ENCODE measurements at regions not wholly inside any gene's neighbourhood (a gene's known extent, or its start where the extent isn't known, plus 50 kb on each side); places are given as distances from the start of the nearest gene placed in this dataset.

DNA sequence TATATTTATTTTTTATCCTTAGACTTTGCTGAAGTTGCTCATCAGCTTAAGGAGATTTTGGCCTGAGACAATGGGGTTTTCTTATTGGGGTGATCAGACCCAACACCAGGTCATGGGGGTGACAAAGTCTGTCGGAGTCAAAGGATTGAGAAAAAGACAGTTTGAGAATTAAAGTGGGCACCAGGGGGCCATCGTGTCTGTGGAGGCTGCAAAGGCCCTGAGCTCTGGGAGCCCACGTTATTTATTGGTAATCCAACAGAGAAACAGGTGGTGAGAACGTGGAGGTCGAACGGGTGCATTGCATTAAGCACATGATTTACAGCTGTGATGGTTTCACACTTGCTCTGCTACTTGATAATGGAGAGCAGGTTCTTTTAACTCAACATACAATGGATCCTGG lies 102.5 kb upstream of the CDH10 start:
- no peak for FAIRE-seq
- no peak for DNase-seq

GRCh38 chr5:24742334-24742733 lies 97.6 kb upstream of the CDH10 start:
- Histone ChIP-seq H3K27ac (ENCODE audit: low read depth in 1 of 3, low read length in 2 of 3) (no peak overlapping the region), H3K4me1 (ENCODE audit: control insufficient read depth in 3 of 3, insufficient read depth in 2 of 3, low read depth in 1 of 3, low read length in 2 of 3) (no peaks in the 10 kb centered on the region), H3K27me3 (ENCODE audit: control insufficient read depth in 3 of 3, insufficient read depth in 3 of 3, low read length in 3 of 3) (no peaks in the 10 kb centered on the region), H3K36me3 (ENCODE audit: control insufficient read depth in 3 of 3, insufficient read depth in 2 of 3, low read depth in 1 of 3, low read length in 3 of 3) (no peaks in the 10 kb centered on the region), H3K4me3 (ENCODE audit: low read depth in 1 of 3, low read length in 3 of 3) (no peak overlapping the region), H3K9me3 (ENCODE audit: control insufficient read depth in 2 of 2, insufficient read depth in 1 of 2, low read depth in 1 of 2, low read length in 1 of 2) (no peaks in the 10 kb centered on the region)
- no peak for DNase-seq
- no peak for FAIRE-seq
- WGBS, 3 donors: 85 to 95% (median 94%) methylated on average over 3 of the region's 3 CpGs

More for the DNA sequence above, 102.5 kb upstream of the CDH10 start:
- no peaks in the 10 kb centered on the region for H3K27me3 ChIP-seq (ENCODE audit: control insufficient read depth in 3 of 3, insufficient read depth in 3 of 3, low read length in 3 of 3)
- H3K27ac ChIP-seq (ENCODE audit: low read depth in 1 of 3, low read length in 2 of 3): no peak overlapping the region
- H3K4me1 ChIP-seq (ENCODE audit: control insufficient read depth in 3 of 3, insufficient read depth in 2 of 3, low read depth in 1 of 3, low read length in 2 of 3): no peaks in the 10 kb centered on the region
- H3K9me3 ChIP-seq (ENCODE audit: control insufficient read depth in 2 of 2, insufficient read depth in 1 of 2, low read depth in 1 of 2, low read length in 1 of 2): no peaks in the 10 kb centered on the region
- 64 to 67% (median 65%) methylated on average over 6 of the region's 6 CpGs for WGBS, 3 donors
- H3K36me3 ChIP-seq (ENCODE audit: control insufficient read depth in 3 of 3, insufficient read depth in 2 of 3, low read depth in 1 of 3, low read length in 3 of 3): no peaks in the 10 kb centered on the region
- no peak overlapping the region for H3K4me3 ChIP-seq (ENCODE audit: low read depth in 1 of 3, low read length in 3 of 3)

DNA sequence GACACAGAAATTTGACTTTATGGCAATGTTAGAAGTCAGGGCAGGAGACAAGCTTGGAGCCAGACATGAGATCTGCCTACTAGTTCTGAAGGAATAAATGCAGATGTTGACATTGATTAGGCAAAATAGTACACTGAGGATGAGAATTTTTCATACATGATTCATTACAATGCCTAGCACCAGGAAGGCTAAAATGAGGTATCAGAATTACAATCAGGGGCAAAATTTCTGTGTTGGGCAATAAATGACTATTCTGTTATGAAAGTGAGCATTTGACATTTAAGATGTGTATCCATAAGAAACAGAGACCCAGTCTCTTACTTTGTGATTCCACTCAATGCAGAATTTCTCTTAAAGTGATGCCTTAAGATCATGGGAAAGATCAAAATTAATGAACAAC lies 92.4 kb upstream of the CDH10 start:
- Histone ChIP-seq H3K27ac (ENCODE audit: low read depth in 1 of 3, low read length in 2 of 3) (no peak overlapping the region), H3K9me3 (ENCODE audit: control insufficient read depth in 2 of 2, insufficient read depth in 1 of 2, low read depth in 1 of 2, low read length in 1 of 2) (no peaks in the 10 kb centered on the region), H3K36me3 (ENCODE audit: control insufficient read depth in 3 of 3, insufficient read depth in 2 of 3, low read depth in 1 of 3, low read length in 3 of 3) (no peaks in the 10 kb centered on the region), H3K4me3 (ENCODE audit: low read depth in 1 of 3, low read length in 3 of 3) (no peak overlapping the region), H3K27me3 (ENCODE audit: control insufficient read depth in 3 of 3, insufficient read depth in 3 of 3, low read length in 3 of 3) (no peaks in the 10 kb centered on the region), H3K4me1 (ENCODE audit: control insufficient read depth in 3 of 3, insufficient read depth in 2 of 3, low read depth in 1 of 3, low read length in 2 of 3) (no peaks in the 10 kb centered on the region)
- FAIRE-seq: no peak
- no peak for DNase-seq

- WGBS, 3 donors: 72 to 82% (median 73%) methylated on average over 7 of the region's 7 CpGs
- no peak for DNase-seq
- no peaks in the 10 kb centered on the region for H3K27me3 ChIP-seq (ENCODE audit: control insufficient read depth in 3 of 3, insufficient read depth in 3 of 3, low read length in 3 of 3)
- H3K27ac ChIP-seq (ENCODE audit: low read depth in 1 of 3, low read length in 2 of 3): no peak overlapping the region
- no peak overlapping the region for H3K4me3 ChIP-seq (ENCODE audit: low read depth in 1 of 3, low read length in 3 of 3)
- no peaks in the 10 kb centered on the region for H3K36me3 ChIP-seq (ENCODE audit: control insufficient read depth in 3 of 3, insufficient read depth in 2 of 3, low read depth in 1 of 3, low read length in 3 of 3)
- no peak for FAIRE-seq
- no peaks in the 10 kb centered on the region for H3K9me3 ChIP-seq (ENCODE audit: control insufficient read depth in 2 of 2, insufficient read depth in 1 of 2, low read depth in 1 of 2, low read length in 1 of 2)
- H3K4me1 ChIP-seq (ENCODE audit: control insufficient read depth in 3 of 3, insufficient read depth in 2 of 3, low read depth in 1 of 3, low read length in 2 of 3): no peaks in the 10 kb centered on the region
These were observed 90.5 kb upstream of the CDH10 start for GRCh38 chr5:24735284-24735683.

DNA sequence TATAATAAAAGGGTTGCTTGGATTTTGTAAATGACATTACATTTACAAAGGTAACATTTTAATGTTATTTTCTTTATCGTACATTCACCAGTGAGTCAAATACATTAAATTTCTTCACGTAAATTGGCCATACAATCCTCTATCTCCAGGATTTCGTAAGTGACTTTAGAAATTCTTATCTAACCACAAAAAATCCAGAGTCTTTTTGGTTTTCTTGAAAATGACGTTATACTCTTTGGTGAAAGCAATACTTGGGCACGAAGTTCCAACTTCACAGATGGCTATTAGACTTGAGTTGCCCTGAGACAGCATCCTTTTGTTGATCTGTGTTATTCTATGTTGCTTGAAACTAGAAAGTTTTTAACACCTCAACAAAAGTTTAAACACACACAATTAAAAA lies 87.4 kb upstream of the CDH10 start:
- WGBS, 3 donors: 65 to 81% (median 67%) methylated on average over 5 of the region's 5 CpGs
- no peak for FAIRE-seq

DNA sequence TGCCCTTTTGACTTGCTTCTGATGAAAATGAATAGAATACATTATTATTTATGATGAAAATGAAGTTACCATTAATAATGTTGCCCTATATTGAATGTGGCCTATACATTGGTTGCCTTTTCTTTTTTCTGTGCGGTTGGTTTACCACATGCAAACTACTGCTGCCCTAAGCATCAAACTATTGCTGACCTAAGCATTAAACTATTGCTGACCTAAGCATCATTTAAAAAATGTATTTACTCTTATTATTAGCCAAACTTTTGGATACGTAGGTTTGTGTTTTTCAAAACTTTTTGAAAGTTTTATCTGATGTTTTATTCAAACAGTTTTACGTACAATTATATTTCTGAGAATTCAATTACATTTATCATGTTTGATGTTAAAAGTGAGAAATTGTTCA lies 76.0 kb upstream of the CDH10 start:
- no peaks in the 10 kb centered on the region for H3K9me3 ChIP-seq (ENCODE audit: control insufficient read depth in 2 of 2, insufficient read depth in 1 of 2, low read depth in 1 of 2, low read length in 1 of 2)
- H3K27ac ChIP-seq (ENCODE audit: low read depth in 1 of 3, low read length in 2 of 3): no peak overlapping the region
- H3K27me3 ChIP-seq (ENCODE audit: control insufficient read depth in 3 of 3, insufficient read depth in 3 of 3, low read length in 3 of 3): no peaks in the 10 kb centered on the region
- FAIRE-seq (no peak), DNase-seq (no peak)
- no peak overlapping the region for H3K4me3 ChIP-seq (ENCODE audit: low read depth in 1 of 3, low read length in 3 of 3)
- no peaks in the 10 kb centered on the region for H3K36me3 ChIP-seq (ENCODE audit: control insufficient read depth in 3 of 3, insufficient read depth in 2 of 3, low read depth in 1 of 3, low read length in 3 of 3)
- WGBS, 3 donors: 88 to 95% (median 91%) methylated on average over 3 of the region's 3 CpGs
- H3K4me1 ChIP-seq (ENCODE audit: control insufficient read depth in 3 of 3, insufficient read depth in 2 of 3, low read depth in 1 of 3, low read length in 2 of 3): no peaks in the 10 kb centered on the region

More for the DNA sequence above, 87.4 kb upstream of the CDH10 start:
- Histone ChIP-seq H3K27me3 (ENCODE audit: control insufficient read depth in 3 of 3, insufficient read depth in 3 of 3, low read length in 3 of 3) (no peaks in the 10 kb centered on the region), H3K9me3 (ENCODE audit: control insufficient read depth in 2 of 2, insufficient read depth in 1 of 2, low read depth in 1 of 2, low read length in 1 of 2) (no peaks in the 10 kb centered on the region), H3K4me3 (ENCODE audit: low read depth in 1 of 3, low read length in 3 of 3) (no peak overlapping the region), H3K27ac (ENCODE audit: low read depth in 1 of 3, low read length in 2 of 3) (no peak overlapping the region), H3K36me3 (ENCODE audit: control insufficient read depth in 3 of 3, insufficient read depth in 2 of 3, low read depth in 1 of 3, low read length in 3 of 3) (no peaks in the 10 kb centered on the region), H3K4me1 (ENCODE audit: control insufficient read depth in 3 of 3, insufficient read depth in 2 of 3, low read depth in 1 of 3, low read length in 2 of 3) (no peaks in the 10 kb centered on the region)
- DNase-seq: no peak

GRCh38 chr5:24714746-24715145 lies 70.0 kb upstream of the CDH10 start:
- WGBS, 3 donors: 44 to 48% (median 47%) methylated on average over 4 of the region's 4 CpGs
- DNase-seq (no peak), FAIRE-seq (no peak)
- Histone ChIP-seq H3K4me1 (ENCODE audit: control insufficient read depth in 3 of 3, insufficient read depth in 2 of 3, low read depth in 1 of 3, low read length in 2 of 3) (no peaks in the 10 kb centered on the region), H3K27ac (ENCODE audit: low read depth in 1 of 3, low read length in 2 of 3) (no peak overlapping the region), H3K36me3 (ENCODE audit: control insufficient read depth in 3 of 3, insufficient read depth in 2 of 3, low read depth in 1 of 3, low read length in 3 of 3) (no peaks in the 10 kb centered on the region), H3K9me3 (ENCODE audit: control insufficient read depth in 2 of 2, insufficient read depth in 1 of 2, low read depth in 1 of 2, low read length in 1 of 2) (no peaks in the 10 kb centered on the region), H3K27me3 (ENCODE audit: control insufficient read depth in 3 of 3, insufficient read depth in 3 of 3, low read length in 3 of 3) (no peaks in the 10 kb centered on the region), H3K4me3 (ENCODE audit: low read depth in 1 of 3, low read length in 3 of 3) (no peak overlapping the region)

- 18 to 42% (median 18%) methylated on average over 2 of the region's 2 CpGs for WGBS, 3 donors
- H3K9me3 ChIP-seq (ENCODE audit: control insufficient read depth in 2 of 2, insufficient read depth in 1 of 2, low read depth in 1 of 2, low read length in 1 of 2): no peaks in the 10 kb centered on the region
- FAIRE-seq (no peak), DNase-seq (no peak)
- H3K27me3 ChIP-seq (ENCODE audit: control insufficient read depth in 3 of 3, insufficient read depth in 3 of 3, low read length in 3 of 3): no peaks in the 10 kb centered on the region
- H3K4me1 ChIP-seq (ENCODE audit: control insufficient read depth in 3 of 3, insufficient read depth in 2 of 3, low read depth in 1 of 3, low read length in 2 of 3): no peaks in the 10 kb centered on the region
- no peak overlapping the region for H3K4me3 ChIP-seq (ENCODE audit: low read depth in 1 of 3, low read length in 3 of 3)
- no peak overlapping the region for H3K27ac ChIP-seq (ENCODE audit: low read depth in 1 of 3, low read length in 2 of 3)
- H3K36me3 ChIP-seq (ENCODE audit: control insufficient read depth in 3 of 3, insufficient read depth in 2 of 3, low read depth in 1 of 3, low read length in 3 of 3): no peaks in the 10 kb centered on the region
These were observed 68.2 kb upstream of the CDH10 start for GRCh38 chr5:24712947-24713346.

- no peak overlapping the region for H3K27ac ChIP-seq (ENCODE audit: low read depth in 1 of 3, low read length in 2 of 3)
- H3K27me3 ChIP-seq (ENCODE audit: control insufficient read depth in 3 of 3, insufficient read depth in 3 of 3, low read length in 3 of 3): no peaks in the 10 kb centered on the region
- no peak for FAIRE-seq
- 78 to 92% (median 83%) methylated on average over 1 of the region's 1 CpG for WGBS, 3 donors
- no peak overlapping the region for H3K4me3 ChIP-seq (ENCODE audit: low read depth in 1 of 3, low read length in 3 of 3)
- no peaks in the 10 kb centered on the region for H3K36me3 ChIP-seq (ENCODE audit: control insufficient read depth in 3 of 3, insufficient read depth in 2 of 3, low read depth in 1 of 3, low read length in 3 of 3)
- no peaks in the 10 kb centered on the region for H3K9me3 ChIP-seq (ENCODE audit: control insufficient read depth in 2 of 2, insufficient read depth in 1 of 2, low read depth in 1 of 2, low read length in 1 of 2)
- no peaks in the 10 kb centered on the region for H3K4me1 ChIP-seq (ENCODE audit: control insufficient read depth in 3 of 3, insufficient read depth in 2 of 3, low read depth in 1 of 3, low read length in 2 of 3)
- no peak for DNase-seq
These were observed 67.3 kb upstream of the CDH10 start for GRCh38 chr5:24712047-24712446.
